SW 1271 (cell line): ENCODE measurements at regions not wholly inside any gene's neighbourhood (a gene's known extent, or its start where the extent isn't known, plus 50 kb on each side); places are given as distances from the start of the nearest gene placed in this dataset.

ENCODE experiments used
- DNase-seq, 2 experiments: peaks; one replicate each; lab custom pipeline; 2025; lab: John Stamatoyannopoulos, UW

DNA sequence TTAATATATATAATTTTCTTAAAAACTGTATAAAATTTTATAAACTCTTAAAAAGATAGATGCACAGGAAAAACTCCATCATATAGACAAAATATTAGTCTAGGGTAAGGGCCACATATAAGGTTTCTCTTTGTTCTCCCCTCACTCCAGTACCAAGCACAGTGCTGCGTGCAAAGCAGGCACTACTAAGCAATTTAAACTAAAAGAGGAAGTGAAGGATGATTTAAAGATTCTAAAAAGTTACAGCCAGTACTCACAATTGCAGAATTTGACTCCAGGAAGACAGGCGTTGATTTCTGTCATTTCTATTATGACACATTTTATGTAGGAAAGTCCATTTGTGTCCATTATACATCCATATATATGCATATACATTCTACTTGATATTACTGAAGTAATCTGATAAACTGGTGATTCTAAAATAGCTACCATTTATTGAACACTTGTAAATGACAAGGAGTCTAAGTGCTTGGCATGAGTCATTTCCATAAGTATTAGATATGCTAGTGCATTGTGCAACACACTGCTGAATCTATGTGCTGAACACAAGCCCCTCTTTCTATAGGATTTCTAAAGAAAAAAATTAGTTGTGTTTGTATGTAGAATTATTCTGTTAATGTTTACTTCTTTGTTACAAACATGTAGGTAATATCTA is 785.5 kb upstream of the ARRDC4 start:
- DNase-seq: no peak

GRCh38 chr15:97177151-97177577 is 783.3 kb upstream of the ARRDC4 start:
- DNase-seq: no peak

DNA sequence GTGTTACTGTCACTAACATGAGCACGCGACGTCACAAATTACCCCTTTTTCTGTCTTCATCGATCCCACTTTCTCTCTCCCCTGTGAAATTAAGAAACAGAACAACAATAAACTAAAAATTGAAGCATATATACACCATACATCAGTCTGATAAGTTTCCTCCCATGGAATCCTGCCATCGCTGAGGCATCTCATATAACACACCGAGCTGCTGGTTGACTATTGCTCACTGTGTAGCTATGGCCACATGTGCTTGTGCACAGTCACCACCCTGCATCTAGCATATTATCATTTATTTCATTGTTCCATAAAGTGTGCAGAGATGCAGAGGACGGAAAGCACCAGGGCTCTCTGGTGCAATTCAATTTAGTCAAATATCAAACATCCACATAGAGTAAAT is 777.9 kb upstream of the ARRDC4 start:
- DNase-seq: no peak

DNA sequence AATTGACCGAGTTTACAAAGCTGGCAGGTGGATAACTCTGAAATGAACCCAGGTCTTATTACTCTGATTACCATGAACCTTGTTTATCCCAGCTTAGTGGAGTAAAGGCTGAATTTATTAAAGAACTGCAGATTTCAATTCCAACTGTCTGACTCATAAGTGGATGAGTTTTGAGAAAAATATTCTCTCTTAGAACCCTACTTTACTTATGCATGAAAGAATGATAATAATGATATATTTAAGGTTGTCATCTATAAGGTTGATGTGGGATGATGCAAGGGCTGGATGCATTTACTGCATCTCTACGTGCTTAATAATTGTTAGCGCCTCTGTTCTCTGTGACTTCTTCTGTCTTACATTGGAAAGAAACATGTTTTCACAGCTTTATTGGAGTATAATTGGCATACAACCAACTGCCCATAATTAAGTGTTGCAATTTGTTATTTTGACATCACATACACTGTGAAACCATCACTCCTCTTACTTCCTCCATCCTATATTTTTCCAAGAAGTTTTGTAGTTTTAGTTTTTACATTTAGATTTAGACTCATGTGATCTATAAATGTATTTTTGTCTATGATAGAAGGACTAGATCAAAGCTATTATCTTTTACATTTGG is 771.2 kb upstream of the ARRDC4 start:
- DNase-seq: no peak

- DNase-seq: no peak
Observed at GRCh38 chr15:97194750-97195149, 765.8 kb upstream of the ARRDC4 start.

DNA sequence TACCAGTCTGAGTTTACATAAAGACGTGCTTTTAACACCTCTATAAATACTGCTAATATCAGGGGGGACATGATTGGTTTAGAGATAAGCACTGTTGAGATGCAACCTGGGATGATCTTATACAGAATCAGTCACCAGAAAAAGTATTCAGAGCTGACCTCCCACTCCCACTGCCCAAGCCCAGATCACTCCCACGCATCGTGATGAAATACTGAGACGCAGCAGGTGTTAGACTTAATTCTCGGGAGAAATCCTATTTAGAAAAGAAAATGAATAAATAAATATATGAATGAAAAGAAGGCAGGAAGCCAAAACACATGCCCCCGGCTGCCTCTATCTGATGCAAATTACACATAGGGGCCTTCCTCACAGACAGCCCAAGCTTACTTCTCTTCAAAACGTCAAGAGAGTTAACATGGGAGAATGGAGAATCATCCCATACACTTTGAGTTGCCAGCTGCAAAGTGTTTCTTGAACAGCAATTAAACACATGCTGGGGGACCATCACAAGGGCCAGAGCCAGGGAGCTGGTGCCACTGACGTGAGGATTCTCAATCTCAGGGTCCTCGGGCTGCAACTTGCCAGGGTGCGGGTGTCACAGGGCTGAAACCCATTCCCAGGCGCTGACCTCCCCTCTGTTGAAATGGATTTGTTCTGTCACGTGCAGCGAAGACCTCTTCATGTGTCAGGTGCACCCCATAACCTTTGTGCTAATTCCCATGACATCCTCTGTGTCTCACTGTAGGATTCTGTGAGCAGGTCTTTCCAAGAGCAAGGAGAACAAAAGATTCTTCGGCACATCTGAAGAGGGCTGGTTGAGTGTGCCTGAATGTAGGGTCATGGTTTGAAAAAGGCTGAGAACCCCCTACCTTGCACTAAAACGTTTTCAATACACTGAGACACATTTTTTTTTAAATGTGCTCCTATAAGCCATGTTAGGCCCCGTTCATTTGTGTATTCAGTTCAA is 764.2 kb upstream of the ARRDC4 start:
- DNase-seq: no peak

DNA sequence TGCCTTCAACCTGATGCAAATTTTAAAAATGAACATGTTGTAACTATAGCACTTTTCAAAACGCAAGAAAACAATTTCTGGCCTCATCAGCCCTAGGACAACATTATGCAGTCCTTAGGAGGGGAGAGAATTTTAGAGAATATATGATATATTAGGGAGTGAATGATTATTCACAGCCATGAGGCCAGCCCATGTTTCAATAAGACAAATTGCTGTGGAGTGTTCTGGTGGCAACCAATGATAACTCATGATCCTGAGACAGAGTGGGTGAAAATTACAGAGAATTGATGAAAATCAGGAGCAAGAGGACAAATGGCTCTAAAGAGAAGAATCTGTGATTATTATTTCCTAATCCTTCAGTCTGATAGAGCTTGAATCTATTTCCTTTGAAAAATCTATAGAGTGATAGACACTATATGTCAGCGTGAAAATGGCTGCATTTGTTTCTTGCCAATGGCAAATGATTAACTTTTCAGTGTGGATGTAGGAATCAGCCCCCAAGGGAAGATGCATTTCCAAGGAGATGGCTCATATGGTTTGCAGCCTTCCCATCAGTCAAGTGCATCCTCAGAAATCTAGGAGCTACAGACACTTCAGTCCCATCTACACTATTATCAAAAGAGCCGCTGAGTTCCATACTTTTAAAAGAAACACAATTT is 761.0 kb upstream of the ARRDC4 start:
- no peak for DNase-seq

DNA sequence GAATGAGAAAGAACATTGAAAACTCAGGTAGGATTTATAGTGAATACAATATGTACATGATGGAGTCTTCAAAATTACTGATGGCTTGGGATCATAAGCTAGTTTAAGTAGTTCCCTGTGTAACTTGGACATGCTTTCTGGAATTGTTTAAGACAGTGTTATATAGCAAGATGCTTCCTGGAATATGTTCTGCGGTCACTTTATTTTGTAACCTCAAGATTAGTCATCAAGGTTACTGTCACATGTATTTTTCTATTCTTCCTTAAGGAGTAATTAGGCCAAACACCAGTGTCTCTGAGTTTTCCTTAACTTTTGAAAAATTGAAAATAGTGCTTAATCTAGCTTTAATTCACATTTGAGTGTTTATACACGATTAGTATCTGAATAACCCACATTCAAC is 760.3 kb upstream of the ARRDC4 start:
- no peak for DNase-seq

DNA sequence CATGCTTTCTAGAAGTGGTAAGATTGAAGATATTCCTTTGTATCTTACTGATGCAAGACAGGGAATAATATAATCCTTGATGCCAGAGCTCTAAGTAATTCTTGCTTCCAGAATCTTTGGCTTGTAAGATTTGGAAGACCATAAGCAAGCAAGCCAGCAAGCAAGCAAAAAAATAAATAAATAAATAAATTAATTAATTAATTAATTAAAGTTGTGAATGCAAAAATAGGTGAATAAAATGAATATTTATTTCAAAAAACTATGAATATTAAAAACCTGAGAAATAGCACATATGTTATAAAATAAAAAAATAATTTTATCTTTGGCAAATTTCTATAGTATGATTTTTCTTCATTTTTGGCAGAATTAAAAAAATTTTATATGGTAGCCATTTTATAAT is 750.2 kb upstream of the ARRDC4 start:
- DNase-seq: no peak

DNA sequence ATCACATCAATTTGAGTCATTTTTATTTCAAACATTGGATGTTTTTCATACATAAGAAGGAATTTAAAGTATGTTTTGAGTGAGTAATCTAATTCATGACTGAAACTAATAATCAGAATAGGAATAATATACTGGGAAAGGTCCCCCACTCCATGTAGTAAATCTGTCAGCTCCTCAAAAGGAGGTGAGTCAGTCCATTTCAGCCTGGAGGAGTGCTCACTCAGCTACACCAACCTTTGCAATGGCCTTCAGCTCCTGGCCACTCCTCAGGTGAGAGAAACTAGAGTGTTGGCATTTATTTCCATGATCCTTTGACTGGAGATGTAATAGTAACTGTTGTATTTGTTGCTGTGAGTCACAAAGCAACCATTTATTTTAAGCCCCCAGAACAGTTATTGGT is 744.9 kb upstream of the ARRDC4 start:
- DNase-seq: no peak

DNA sequence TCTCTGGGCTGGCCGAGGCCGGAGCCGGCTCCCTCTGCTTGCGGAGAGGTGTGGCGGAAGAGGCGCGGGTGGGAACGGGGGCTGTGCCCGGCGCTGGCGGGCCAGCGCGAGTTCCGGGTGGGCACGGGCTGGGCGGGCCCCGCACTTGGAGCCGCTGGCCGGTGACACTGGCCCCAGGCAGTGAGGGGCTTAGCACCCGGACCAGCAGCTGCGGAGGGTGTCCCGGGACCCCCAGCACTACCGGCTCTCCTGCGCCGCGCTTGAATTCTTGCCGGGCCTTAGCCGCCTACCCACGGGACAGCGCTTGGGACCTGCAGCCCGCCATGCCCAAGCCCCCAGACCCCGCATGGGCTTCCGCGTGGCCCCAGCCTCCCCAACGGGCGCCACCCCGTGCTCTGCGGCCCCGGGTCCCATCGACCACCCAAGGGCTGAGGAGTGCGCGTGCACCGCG is 736.3 kb upstream of the ARRDC4 start:
- no peak for DNase-seq

DNA sequence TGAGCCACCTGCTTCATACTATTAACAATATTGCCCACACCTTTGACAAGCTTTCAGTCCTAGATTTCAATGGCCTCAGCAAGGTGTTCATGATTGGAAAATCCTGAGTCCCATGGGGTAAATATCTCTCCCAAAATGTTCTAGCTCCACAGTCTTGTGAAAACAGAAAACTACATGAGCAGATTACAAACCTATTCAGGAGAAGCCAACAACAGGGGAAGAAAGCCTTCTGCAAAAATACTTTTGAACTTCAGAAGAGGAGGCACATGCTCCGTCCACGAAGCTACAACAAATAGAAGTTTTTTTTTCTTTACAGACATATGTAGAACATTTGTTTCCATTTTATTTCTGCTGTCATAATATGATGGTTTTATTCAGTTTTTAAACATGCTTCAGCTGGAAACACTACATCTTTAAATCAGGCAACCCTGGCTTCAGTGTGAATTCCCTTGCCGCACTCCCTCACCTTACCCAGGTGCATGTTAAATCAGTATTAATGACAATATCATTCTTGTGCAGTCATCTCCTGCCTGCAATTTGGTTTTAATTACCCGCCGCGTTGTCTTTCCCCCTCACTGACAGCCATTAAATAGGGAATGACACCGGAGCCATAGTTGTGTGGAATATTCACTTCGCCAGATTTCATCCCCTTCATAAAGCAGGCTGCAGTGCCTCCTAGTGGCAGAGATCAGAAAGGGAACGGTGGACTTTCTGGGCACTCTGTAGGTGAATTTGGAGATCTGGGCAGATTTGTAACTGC is 725.5 kb upstream of the ARRDC4 start:
- peak; percentile 6 to 55 for DNase-seq

DNA sequence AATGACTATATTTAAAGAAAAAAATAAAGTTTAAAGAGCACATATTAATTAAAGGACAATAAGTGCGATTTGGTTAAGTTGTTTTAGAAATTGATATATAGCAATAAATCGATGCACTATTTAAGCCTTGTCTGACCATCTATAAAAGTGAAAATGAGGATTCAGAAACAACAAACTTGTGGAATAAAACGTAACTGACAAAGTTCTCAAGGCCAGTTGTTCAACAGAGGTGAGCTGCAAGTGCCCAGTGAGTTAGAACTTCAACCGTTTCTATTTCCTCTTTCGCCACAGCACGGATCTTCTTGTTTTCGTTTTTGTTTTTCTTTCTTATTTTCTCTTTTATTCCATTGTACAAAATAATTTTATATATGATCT is 724.9 kb upstream of the ARRDC4 start:
- DNase-seq: no peak

DNA sequence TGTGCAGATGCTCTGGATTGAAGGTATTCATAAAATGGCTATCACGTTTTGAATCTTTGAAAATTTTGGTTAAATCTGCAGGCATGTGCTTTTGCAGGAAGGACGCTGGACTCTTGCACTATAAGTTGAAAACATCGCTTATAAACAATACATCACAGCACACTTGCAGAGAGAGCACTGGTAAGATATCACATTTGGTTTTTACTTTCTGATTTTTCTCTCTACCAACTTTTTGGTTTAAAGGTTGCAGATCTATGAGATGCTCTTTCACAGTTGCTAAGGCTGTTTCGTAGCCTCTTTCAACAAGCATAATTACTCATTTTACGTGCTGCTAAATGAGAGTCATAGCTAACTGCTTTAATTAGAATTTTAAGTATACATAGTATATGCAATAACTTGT is 724.4 kb upstream of the ARRDC4 start:
- DNase-seq: no peak

- no peak for DNase-seq
Observed at GRCh38 chr15:97237160-97237559, 723.3 kb upstream of the ARRDC4 start.

- no peak for DNase-seq
Observed at GRCh38 chr15:97248376-97248775, 712.1 kb upstream of the ARRDC4 start.

DNA sequence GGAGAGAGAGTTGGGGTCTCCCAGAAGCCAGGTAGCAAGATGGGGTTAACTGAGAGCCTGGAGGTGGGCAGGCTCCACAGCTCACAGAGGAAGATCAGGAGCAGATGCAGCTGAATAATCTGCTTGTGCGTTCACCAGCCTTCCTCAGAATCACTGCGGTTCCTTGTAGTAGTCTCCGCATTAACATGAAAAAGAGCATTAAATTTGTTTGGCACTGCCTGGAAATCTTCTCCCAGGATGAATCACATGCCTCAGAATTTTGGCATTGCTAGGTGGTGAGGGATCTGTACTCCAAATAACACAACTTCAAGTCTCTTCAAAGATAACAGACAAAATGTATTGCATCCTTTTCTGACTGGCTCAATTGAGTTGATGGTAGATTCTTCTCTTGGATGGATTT is 700.6 kb upstream of the ARRDC4 start:
- DNase-seq: no peak

- DNase-seq: no peak
Observed at GRCh38 chr15:97301166-97301565, 659.3 kb upstream of the ARRDC4 start.

DNA sequence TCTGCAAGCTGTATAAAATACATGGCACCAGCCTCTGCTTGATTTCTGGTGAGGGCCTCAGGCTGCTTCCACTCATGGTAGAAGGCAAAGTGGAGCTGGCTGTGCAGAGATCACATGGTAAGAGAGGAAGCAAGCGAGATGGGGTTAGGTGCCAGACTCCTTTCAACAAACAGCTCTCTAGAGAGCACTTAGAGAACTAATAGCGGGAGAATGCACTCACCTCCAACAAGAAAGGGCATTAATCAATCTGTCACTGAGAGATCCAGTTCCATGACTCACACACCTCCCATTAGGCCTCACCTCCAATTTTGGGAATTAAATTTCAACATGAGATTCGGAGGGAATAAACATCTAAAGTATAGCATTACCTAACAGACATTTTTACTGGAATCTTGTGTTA is 644.1 kb upstream of the ARRDC4 start:
- no peak for DNase-seq

DNA sequence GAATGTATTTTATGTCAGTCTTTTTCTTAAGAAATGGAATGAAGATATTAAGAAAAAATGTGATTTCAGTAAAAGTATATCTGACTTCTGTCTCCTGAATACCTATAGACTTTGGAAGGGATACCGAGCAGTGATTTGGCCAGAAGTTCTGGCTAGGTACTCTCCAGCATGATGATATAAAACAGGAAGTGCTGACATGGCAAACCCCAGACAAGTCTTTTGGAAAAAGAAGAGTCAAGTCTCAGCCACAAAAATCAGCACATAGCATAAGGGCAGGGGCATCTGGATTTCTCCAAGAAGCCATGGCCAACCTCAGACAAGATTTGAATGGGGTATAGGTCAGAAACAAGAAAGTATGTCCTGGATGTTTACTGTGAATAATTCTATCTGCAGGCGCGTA is 643.3 kb upstream of the ARRDC4 start:
- DNase-seq: no peak

- no peak for DNase-seq
Observed at GRCh38 chr15:97319291-97319690, 641.2 kb upstream of the ARRDC4 start.

GRCh38 chr15:97346221-97346620 is 614.3 kb upstream of the ARRDC4 start:
- DNase-seq: no peak
